ENCODE measurements at regions not wholly inside any gene's neighbourhood (a gene's known extent, or its start where the extent isn't known, plus 50 kb on each side); places are given as distances from the start of the nearest gene placed in this dataset.

- no peak for DNase-seq (ENCODE audit: low read depth)
Measured at GRCh38 chr3:94873751-94874150, 810.9 kb downstream of the NSUN3 start.

DNA sequence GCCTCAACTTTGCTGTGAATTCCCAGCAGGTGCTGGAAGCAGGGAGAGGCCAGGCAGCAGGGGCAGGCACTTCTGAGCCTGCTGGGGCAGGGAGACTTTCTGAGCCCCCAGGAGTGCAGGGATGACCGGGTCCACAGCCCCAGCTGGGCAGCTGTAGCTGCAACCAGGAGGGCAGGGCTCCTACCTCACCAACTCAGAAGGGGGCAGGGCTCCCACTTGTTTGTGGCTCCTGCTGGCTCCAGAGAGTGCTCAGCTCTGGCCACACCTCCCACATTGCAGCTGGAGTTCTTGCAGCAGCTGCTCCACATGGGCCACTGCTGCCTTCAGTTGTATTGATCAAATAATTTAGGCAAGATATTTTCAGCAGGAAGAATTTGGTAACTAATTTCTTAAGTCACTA lies 812.3 kb downstream of the NSUN3 start:
- H3K4me3 ChIP-seq (ENCODE audit: low read depth, low read length) = no peak overlapping the region
- no peak for TF ChIP-seq CTCF (IDR thresholded peaks at IDR 0.05; ENCODE audit: low read depth, low read length, missing control alignments)
- DNase-seq (ENCODE audit: low read depth) = no peak

More at GRCh38 chr3:94873751-94874150, 810.9 kb downstream of the NSUN3 start:
- TF ChIP-seq CTCF (IDR thresholded peaks at IDR 0.05; ENCODE audit: low read depth, low read length, missing control alignments) = no peak
- no peak overlapping the region for H3K4me3 ChIP-seq (ENCODE audit: low read depth, low read length)

GRCh38 chr3:94887065-94887464 lies 824.2 kb downstream of the NSUN3 start:
- H3K4me3 ChIP-seq (ENCODE audit: low read depth, low read length) = no peak overlapping the region
- DNase-seq (ENCODE audit: low read depth) = no peak
- no peak for TF ChIP-seq CTCF (IDR thresholded peaks at IDR 0.05; ENCODE audit: low read depth, low read length, missing control alignments)

GRCh38 chr3:94896994-94897393 lies 834.1 kb downstream of the NSUN3 start:
- no peak for DNase-seq (ENCODE audit: low read depth)
- no peak overlapping the region for H3K4me3 ChIP-seq (ENCODE audit: low read depth, low read length)
- no peak for TF ChIP-seq CTCF (IDR thresholded peaks at IDR 0.05; ENCODE audit: low read depth, low read length, missing control alignments)

DNA sequence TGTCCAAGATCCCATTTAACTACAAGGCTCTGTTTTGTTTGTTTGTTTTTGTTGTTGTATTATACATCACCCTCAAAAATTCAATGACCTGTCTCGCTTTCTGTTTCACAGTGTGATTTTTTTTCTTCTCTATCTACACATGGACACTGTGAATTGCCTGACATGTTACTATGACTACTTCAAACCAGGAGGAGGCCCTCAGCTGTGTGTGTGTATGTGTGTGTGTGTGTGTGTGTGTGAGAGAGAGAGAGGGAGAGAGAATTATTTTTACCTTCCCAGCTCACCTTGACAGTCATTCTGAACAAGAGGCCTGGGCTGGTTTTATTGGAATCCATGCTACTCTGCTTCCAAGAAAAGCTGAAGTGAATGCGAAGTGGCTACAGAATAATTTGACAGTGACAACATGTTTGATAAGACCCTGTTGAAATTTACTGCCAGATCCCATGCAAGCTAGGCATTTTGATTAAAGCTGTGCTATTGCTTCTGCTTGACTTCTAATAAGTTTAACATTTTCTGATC lies 841.4 kb downstream of the NSUN3 start:
- DNase-seq (ENCODE audit: low read depth) = no peak

DNA sequence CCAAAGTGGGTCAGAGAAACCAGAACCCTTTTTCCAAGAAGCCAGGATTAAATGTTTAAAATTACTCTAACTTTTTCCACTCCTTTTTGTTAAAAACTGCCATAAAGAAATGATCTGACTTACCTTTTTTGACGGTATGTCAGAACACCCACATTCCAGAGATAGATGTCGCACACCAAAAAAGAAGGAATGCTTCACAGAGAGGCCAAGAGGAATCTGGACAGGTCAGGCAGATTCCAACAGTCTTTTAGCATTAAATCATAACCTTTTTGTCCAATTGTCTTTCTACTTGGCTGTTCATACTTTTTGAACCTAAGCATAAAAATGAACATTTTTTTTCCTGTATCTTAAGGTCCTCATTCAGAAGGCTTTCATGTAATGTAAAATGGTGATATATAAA lies 846.9 kb downstream of the NSUN3 start:
- no peak overlapping the region for H3K4me3 ChIP-seq (ENCODE audit: low read depth, low read length)
- no peak for DNase-seq (ENCODE audit: low read depth)
- TF ChIP-seq CTCF (IDR thresholded peaks at IDR 0.05; ENCODE audit: low read depth, low read length, missing control alignments) = no peak

More for the DNA sequence above, 841.4 kb downstream of the NSUN3 start:
- H3K4me3 ChIP-seq (ENCODE audit: low read depth, low read length) = no peak overlapping the region
- no peak for TF ChIP-seq CTCF (IDR thresholded peaks at IDR 0.05; ENCODE audit: low read depth, low read length, missing control alignments)

GRCh38 chr3:94912656-94913055 lies 849.8 kb downstream of the NSUN3 start:
- H3K4me3 ChIP-seq (ENCODE audit: low read depth, low read length) = no peak overlapping the region
- no peak for TF ChIP-seq CTCF (IDR thresholded peaks at IDR 0.05; ENCODE audit: low read depth, low read length, missing control alignments)
- DNase-seq (ENCODE audit: low read depth) = no peak
